ENCODE measurements at regions not wholly inside any gene's neighbourhood (a gene's known extent, or its start where the extent isn't known, plus 50 kb on each side); places are given as distances from the start of the nearest gene placed in this dataset.

GRCh38 chr6:18978337-18979128 is 591.4 kb downstream of the RNF144B start:
- Histone ChIP-seq H3K27ac (no peak overlapping the region), H4K20me1 (ENCODE audit: insufficient read depth) (no peaks in the 10 kb centered on the region), H3K9ac (no peak overlapping the region), H3K36me3 (ENCODE audit: insufficient read depth) (no peaks in the 10 kb centered on the region), H3K79me2 (ENCODE audit: insufficient read depth, low read depth) (no peaks in the 10 kb centered on the region), H3K4me3 (IDR thresholded peaks at IDR 0.05; ENCODE audit: insufficient read depth, low read depth, low read length) (no peak overlapping the region), H3K27me3 (ENCODE audit: insufficient read depth, low read depth) (no peaks in the 10 kb centered on the region), H3K4me1 (ENCODE audit: low read depth, poor library complexity, severe bottlenecking) (no peaks in the 10 kb centered on the region), H3K4me2 (no peak overlapping the region), H2AFZ (ENCODE audit: low read depth) (no peak overlapping the region)
- TF ChIP-seq CTCF (conservative IDR thresholded peaks at IDR 0.05; ENCODE audit: low read depth, low read length), result no peak

- Histone ChIP-seq H2AFZ (ENCODE audit: low read depth) (no peak overlapping the region), H3K79me2 (ENCODE audit: insufficient read depth, low read depth) (no peaks in the 10 kb centered on the region), H4K20me1 (ENCODE audit: insufficient read depth) (no peaks in the 10 kb centered on the region), H3K4me2 (no peak overlapping the region), H3K27me3 (ENCODE audit: insufficient read depth, low read depth) (no peaks in the 10 kb centered on the region), H3K9ac (no peak overlapping the region), H3K4me1 (ENCODE audit: low read depth, poor library complexity, severe bottlenecking) (no peaks in the 10 kb centered on the region), H3K4me3 (IDR thresholded peaks at IDR 0.05; ENCODE audit: insufficient read depth, low read depth, low read length) (no peak overlapping the region), H3K36me3 (ENCODE audit: insufficient read depth) (no peaks in the 10 kb centered on the region), H3K27ac (no peak overlapping the region)
- TF ChIP-seq CTCF (conservative IDR thresholded peaks at IDR 0.05; ENCODE audit: low read depth, low read length), result no peak
These were observed 597.9 kb downstream of the RNF144B start for GRCh38 chr6:18985061-18985460.

GRCh38 chr6:18985996-18986395 is 598.8 kb downstream of the RNF144B start:
- Histone ChIP-seq H3K79me2 (ENCODE audit: insufficient read depth, low read depth) (no peaks in the 10 kb centered on the region), H3K4me2 (no peak overlapping the region), H3K36me3 (ENCODE audit: insufficient read depth) (no peaks in the 10 kb centered on the region), H3K4me1 (ENCODE audit: low read depth, poor library complexity, severe bottlenecking) (no peaks in the 10 kb centered on the region), H3K4me3 (IDR thresholded peaks at IDR 0.05; ENCODE audit: insufficient read depth, low read depth, low read length) (no peak overlapping the region), H3K27ac (no peak overlapping the region), H3K27me3 (ENCODE audit: insufficient read depth, low read depth) (no peaks in the 10 kb centered on the region), H3K9ac (no peak overlapping the region), H4K20me1 (ENCODE audit: insufficient read depth) (no peaks in the 10 kb centered on the region), H2AFZ (ENCODE audit: low read depth) (no peak overlapping the region)
- no peak for TF ChIP-seq CTCF (conservative IDR thresholded peaks at IDR 0.05; ENCODE audit: low read depth, low read length)

GRCh38 chr6:18988636-18989035 is 601.5 kb downstream of the RNF144B start:
- Histone ChIP-seq H3K4me3 (IDR thresholded peaks at IDR 0.05; ENCODE audit: insufficient read depth, low read depth, low read length) (no peak overlapping the region), H3K9ac (no peak overlapping the region), H4K20me1 (ENCODE audit: insufficient read depth) (no peaks in the 10 kb centered on the region), H3K27me3 (ENCODE audit: insufficient read depth, low read depth) (no peaks in the 10 kb centered on the region), H3K36me3 (ENCODE audit: insufficient read depth) (no peaks in the 10 kb centered on the region), H3K4me2 (no peak overlapping the region), H3K27ac (no peak overlapping the region), H2AFZ (ENCODE audit: low read depth) (no peak overlapping the region), H3K4me1 (ENCODE audit: low read depth, poor library complexity, severe bottlenecking) (no peaks in the 10 kb centered on the region), H3K79me2 (ENCODE audit: insufficient read depth, low read depth) (no peaks in the 10 kb centered on the region)
- TF ChIP-seq CTCF (conservative IDR thresholded peaks at IDR 0.05; ENCODE audit: low read depth, low read length), result no peak
